HT1080 (cell line): ENCODE measurements at regions not wholly inside any gene's neighbourhood (a gene's known extent, or its start where the extent isn't known, plus 50 kb on each side); places are given as distances from the start of the nearest gene placed in this dataset.

Source experiments
- DNase-seq: peaks from one replicate; pipeline ENCODE4 v3.0.0-alpha.2; 2015; ENCODE audit warnings: low read depth

GRCh38 chr2:4464634-4465266 lies 761.4 kb downstream of the DCDC2C start:
- DNase-seq, result no peak

- no peak for DNase-seq
Observed at GRCh38 chr2:4465671-4466070, 762.3 kb downstream of the DCDC2C start.

GRCh38 chr2:4475618-4476017 lies 772.2 kb downstream of the DCDC2C start:
- DNase-seq, result no peak

GRCh38 chr2:4483050-4483449 lies 779.7 kb downstream of the DCDC2C start:
- no peak for DNase-seq

GRCh38 chr2:4486971-4487370 lies 783.6 kb downstream of the DCDC2C start:
- no peak for DNase-seq

GRCh38 chr2:4499316-4500030 lies 796.1 kb downstream of the DCDC2C start:
- peak; percentile 50 for DNase-seq

GRCh38 chr2:4501525-4501924 lies 798.1 kb downstream of the DCDC2C start:
- DNase-seq, result no peak

GRCh38 chr2:4502230-4502843 lies 799.0 kb downstream of the DCDC2C start:
- no peak for DNase-seq

- DNase-seq, result no peak
Observed at GRCh38 chr2:4507661-4508060, 804.3 kb downstream of the DCDC2C start.

- no peak for DNase-seq
Observed at GRCh38 chr2:4515871-4516761, 812.7 kb downstream of the DCDC2C start.

- no peak for DNase-seq
Observed at GRCh38 chr2:4518596-4518995, 815.2 kb downstream of the DCDC2C start.

GRCh38 chr2:4522498-4523421 lies 819.4 kb downstream of the DCDC2C start:
- no peak for DNase-seq

- no peak for DNase-seq
Observed at GRCh38 chr2:4527416-4527815, 824.0 kb downstream of the DCDC2C start.

- DNase-seq, result no peak
Observed at GRCh38 chr2:4528246-4528645, 824.9 kb downstream of the DCDC2C start.

GRCh38 chr2:4528773-4529172 lies 825.4 kb downstream of the DCDC2C start:
- DNase-seq, result no peak

- no peak for DNase-seq
Observed at GRCh38 chr2:4529738-4530137, 826.4 kb downstream of the DCDC2C start.

- DNase-seq, result no peak
Observed at GRCh38 chr2:4530231-4530630, 826.9 kb downstream of the DCDC2C start.

GRCh38 chr2:4533806-4534205 lies 830.4 kb downstream of the DCDC2C start:
- no peak for DNase-seq

- no peak for DNase-seq
Observed at GRCh38 chr2:4539121-4539520, 835.7 kb downstream of the DCDC2C start.

- DNase-seq, result no peak
Observed at GRCh38 chr2:4549666-4550210, 846.4 kb downstream of the DCDC2C start.
